ENCODE measurements at regions not wholly inside any gene's neighbourhood (a gene's known extent, or its start where the extent isn't known, plus 50 kb on each side); places are given as distances from the start of the nearest gene placed in this dataset.

DNA sequence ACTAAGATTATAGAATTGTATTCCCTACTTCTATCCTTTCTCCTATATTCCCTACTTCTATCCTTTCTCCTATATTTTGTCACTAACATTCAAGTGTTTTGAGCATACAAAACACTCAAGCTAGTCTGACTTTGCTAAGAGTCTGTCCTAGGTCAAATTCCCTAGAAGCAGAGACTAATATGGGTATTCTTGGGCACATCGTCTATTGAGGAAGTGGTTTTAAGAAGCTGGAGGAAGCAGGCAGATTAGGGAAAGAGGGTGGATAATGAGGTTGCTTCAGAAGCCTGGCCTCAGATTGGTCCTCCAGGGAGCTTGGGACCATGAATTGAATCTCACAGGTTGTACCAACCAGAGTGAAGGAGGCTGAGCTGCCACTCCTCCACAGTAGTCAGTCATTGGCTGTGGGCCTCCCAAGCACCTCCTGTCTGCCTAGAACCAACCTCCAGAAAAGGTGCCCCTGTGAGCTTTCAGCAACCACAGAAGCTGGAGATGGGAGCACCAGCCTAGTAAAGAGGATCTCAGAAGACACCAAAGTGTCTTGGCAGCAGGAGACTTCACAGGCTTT, 295.9 kb upstream of the PHF14 start:
- TF ChIP-seq, protein P1, sequence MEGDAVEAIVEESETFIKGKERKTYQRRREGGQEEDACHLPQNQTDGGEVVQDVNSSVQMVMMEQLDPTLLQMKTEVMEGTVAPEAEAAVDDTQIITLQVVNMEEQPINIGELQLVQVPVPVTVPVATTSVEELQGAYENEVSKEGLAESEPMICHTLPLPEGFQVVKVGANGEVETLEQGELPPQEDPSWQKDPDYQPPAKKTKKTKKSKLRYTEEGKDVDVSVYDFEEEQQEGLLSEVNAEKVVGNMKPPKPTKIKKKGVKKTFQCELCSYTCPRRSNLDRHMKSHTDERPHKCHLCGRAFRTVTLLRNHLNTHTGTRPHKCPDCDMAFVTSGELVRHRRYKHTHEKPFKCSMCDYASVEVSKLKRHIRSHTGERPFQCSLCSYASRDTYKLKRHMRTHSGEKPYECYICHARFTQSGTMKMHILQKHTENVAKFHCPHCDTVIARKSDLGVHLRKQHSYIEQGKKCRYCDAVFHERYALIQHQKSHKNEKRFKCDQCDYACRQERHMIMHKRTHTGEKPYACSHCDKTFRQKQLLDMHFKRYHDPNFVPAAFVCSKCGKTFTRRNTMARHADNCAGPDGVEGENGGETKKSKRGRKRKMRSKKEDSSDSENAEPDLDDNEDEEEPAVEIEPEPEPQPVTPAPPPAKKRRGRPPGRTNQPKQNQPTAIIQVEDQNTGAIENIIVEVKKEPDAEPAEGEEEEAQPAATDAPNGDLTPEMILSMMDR (IDR thresholded peaks at IDR 0.05) = no peak
- TF ChIP-seq POLR2A (IDR thresholded peaks at IDR 0.05) = no peak
